Thymus (tissue), 11 donors: ENCODE measurements at regions not wholly inside any gene's neighbourhood (a gene's known extent, or its start where the extent isn't known, plus 50 kb on each side); places are given as distances from the start of the nearest gene placed in this dataset.
"Not testable (repeated sequence)": the region's sequence is repeated elsewhere in the genome, so short reads cannot be mapped to it uniquely, and the experiment has no call there.

Experiments used
- DNase-seq, 9 donors: peaks; one replicate each; pipeline ENCODE4 v3.0.0-alpha.2; 2013; ENCODE audit warnings: low spot score in 9 of 9, low read depth in 6 of 9, missing footprints in 1 of 9
- H3K27ac ChIP-seq, 2 donors: one replicate each; pipeline ENCODE4 v1.5.1; 2013; ENCODE audit warnings: control low read depth in 1 of 2, low read depth in 1 of 2, low read length in 1 of 2, mild to moderate bottlenecking in 1 of 2, moderate library complexity in 1 of 2
- H3K27me3 ChIP-seq, 2 donors: one replicate each; pipeline ENCODE4 v1.5.1; 2013; ENCODE audit warnings: low read length in 1 of 2; ENCODE audit not compliant: control insufficient read depth in 2 of 2, insufficient read depth in 1 of 2
- H3K36me3 ChIP-seq, 2 donors: one replicate each; pipeline ENCODE4 v1.5.1; 2013; ENCODE audit warnings: low read length in 1 of 2, mild to moderate bottlenecking in 1 of 2, moderate library complexity in 1 of 2; ENCODE audit not compliant: control insufficient read depth in 2 of 2, insufficient read depth in 2 of 2
- H3K4me1 ChIP-seq, 2 donors: one replicate each; pipeline ENCODE4 v1.5.1; 2013; ENCODE audit warnings: low read length in 2 of 2; ENCODE audit not compliant: control insufficient read depth in 2 of 2, insufficient read depth in 2 of 2
- H3K4me3 ChIP-seq, 2 donors: one replicate each; pipeline ENCODE4 v1.5.1; 2013; ENCODE audit warnings: low read length in 2 of 2, control low read depth in 1 of 2, mild to moderate bottlenecking in 1 of 2
- H3K9me3 ChIP-seq, 2 donors: one replicate each; pipeline ENCODE4 v1.5.1; 2013; ENCODE audit warnings: low read length in 1 of 2, mild to moderate bottlenecking in 1 of 2; ENCODE audit not compliant: control insufficient read depth in 2 of 2, insufficient read depth in 1 of 2
- WGBS: extraction: QIAGEN DNeasy Blood & Tissue Kit; methylation state at CpG from one replicate; pipeline ENCODE4 v1.1.7; 2013; 5-methylcytosine and 5-hydroxymethylcytosine counted together
- donor health status: healthy.

GRCh38 chr12:73226593-73226992, 954.4 kb downstream of the TRHDE start:
- Histone ChIP-seq H3K27ac (no peak overlapping the region), H3K27me3 (no peaks in the 10 kb centered on the region), H3K36me3 (no peaks in the 10 kb centered on the region), H3K4me1 (no peaks in the 10 kb centered on the region), H3K4me3 (no peak overlapping the region), H3K9me3 (peaks cover 0 to 5% of the 10 kb centered on the region in 2 donors)
- no peak for DNase-seq
- WGBS: 90% methylated on average over 1 of the region's 1 CpG

GRCh38 chr12:73228828-73229227, 956.7 kb downstream of the TRHDE start:
- H3K27me3 ChIP-seq, DNase-seq, H3K4me3 ChIP-seq, H3K4me1 ChIP-seq, H3K36me3 ChIP-seq, H3K27ac ChIP-seq: not testable (repeated sequence)
- 83% methylated on average over 1 of the region's 1 CpG for WGBS
- peaks cover 2 to 11% of the 10 kb centered on the region in 2 donors for H3K9me3 ChIP-seq

GRCh38 chr12:73235387-73235786, 963.2 kb downstream of the TRHDE start:
- 94% methylated on average over 3 of the region's 3 CpGs for WGBS
- no peaks in the 10 kb centered on the region for H3K27me3 ChIP-seq
- H3K9me3 ChIP-seq: peaks cover 4 to 27% of the 10 kb centered on the region in 2 donors
- DNase-seq: no peak
- H3K27ac ChIP-seq: no peak overlapping the region
- H3K36me3 ChIP-seq: no peaks in the 10 kb centered on the region
- no peaks in the 10 kb centered on the region for H3K4me1 ChIP-seq
- no peak overlapping the region for H3K4me3 ChIP-seq

GRCh38 chr12:73240110-73240509, 967.9 kb downstream of the TRHDE start:
- no peaks in the 10 kb centered on the region for H3K4me1 ChIP-seq
- WGBS: 81% methylated on average over 1 of the region's 1 CpG

GRCh38 chr12:73262788-73263381, 990.7 kb downstream of the TRHDE start:
- Histone ChIP-seq H3K4me3 (no peak overlapping the region), H3K27me3 (no peaks in the 10 kb centered on the region), H3K9me3 (peaks cover 0 to 8% of the 10 kb centered on the region in 2 donors), H3K27ac (no peak overlapping the region), H3K4me1 (no peaks in the 10 kb centered on the region), H3K36me3 (no peaks in the 10 kb centered on the region)
- DNase-seq: no peak
- 22% methylated on average over 1 of the region's 1 CpG for WGBS

More at GRCh38 chr12:73240110-73240509, 967.9 kb downstream of the TRHDE start:
- DNase-seq: no peak
- H3K4me3 ChIP-seq: no peak overlapping the region
- no peak overlapping the region for H3K27ac ChIP-seq
- peaks cover 0 to 8% of the 10 kb centered on the region in 2 donors for H3K9me3 ChIP-seq
- H3K36me3 ChIP-seq: no peaks in the 10 kb centered on the region
- H3K27me3 ChIP-seq: no peaks in the 10 kb centered on the region

- WGBS: 84% methylated on average over 1 of the region's 1 CpG
- no peak overlapping the region for H3K4me3 ChIP-seq
- H3K36me3 ChIP-seq: no peaks in the 10 kb centered on the region
- no peak for DNase-seq
- H3K27ac ChIP-seq: no peak overlapping the region
- no peaks in the 10 kb centered on the region for H3K27me3 ChIP-seq
- peaks cover 0 to 8% of the 10 kb centered on the region in 2 donors for H3K9me3 ChIP-seq
- H3K4me1 ChIP-seq: no peaks in the 10 kb centered on the region
Observed at GRCh38 chr12:73266206-73266605, 994.0 kb downstream of the TRHDE start.

GRCh38 chr12:73274976-73275375, 1002.8 kb downstream of the TRHDE start:
- Histone ChIP-seq H3K4me1 (no peaks in the 10 kb centered on the region), H3K27me3 (no peaks in the 10 kb centered on the region), H3K9me3 (no peaks in the 10 kb centered on the region), H3K27ac (no peak overlapping the region), H3K4me3 (no peak overlapping the region), H3K36me3 (no peaks in the 10 kb centered on the region)
- no peak for DNase-seq
- WGBS: 86% methylated on average over 3 of the region's 3 CpGs

GRCh38 chr12:73277971-73278370, 1005.8 kb downstream of the TRHDE start:
- Histone ChIP-seq H3K9me3 (no peaks in the 10 kb centered on the region), H3K36me3 (no peaks in the 10 kb centered on the region), H3K4me3 (no peak overlapping the region), H3K4me1 (no peaks in the 10 kb centered on the region), H3K27ac (no peak overlapping the region), H3K27me3 (no peaks in the 10 kb centered on the region)
- DNase-seq: no peak

- H3K27me3 ChIP-seq: no peaks in the 10 kb centered on the region
- no peak for DNase-seq
- H3K4me3 ChIP-seq: no peak overlapping the region
- no peaks in the 10 kb centered on the region for H3K9me3 ChIP-seq
- no peaks in the 10 kb centered on the region for H3K4me1 ChIP-seq
- 94% methylated on average over 2 of the region's 2 CpGs for WGBS
- H3K27ac ChIP-seq: no peak overlapping the region
- no peaks in the 10 kb centered on the region for H3K36me3 ChIP-seq
Observed at GRCh38 chr12:73301530-73301929, 1029.4 kb downstream of the TRHDE start.

- no peak for DNase-seq
- Histone ChIP-seq H3K4me3 (no peak overlapping the region), H3K27me3 (no peaks in the 10 kb centered on the region), H3K4me1 (no peaks in the 10 kb centered on the region), H3K9me3 (no peaks in the 10 kb centered on the region), H3K27ac (no peak overlapping the region), H3K36me3 (no peaks in the 10 kb centered on the region)
- WGBS: 91% methylated on average over 2 of the region's 2 CpGs
Observed at GRCh38 chr12:73307260-73307659, 1035.1 kb downstream of the TRHDE start.
